Tibial nerve (tissue), 3 donors: ENCODE measurements at regions not wholly inside any gene's neighbourhood (a gene's known extent, or its start where the extent isn't known, plus 50 kb on each side); places are given as distances from the start of the nearest gene placed in this dataset.

Experiments used
- POLR2A ChIP-seq, 2 donors: fragments of 450-650 bp; IDR thresholded peaks; one replicate each; pipeline ENCODE4 v1.6.1; 2017; ENCODE audit warnings: antibody characterized with exemption in 2 of 2, mild to moderate bottlenecking in 2 of 2, moderate library complexity in 2 of 2
- TF ChIP-seq, protein P1 (sequence below), 5 experiments: fragments of 200-600 bp in 3 of 5; fragments of 450-650 bp in 2 of 5; sonication (generic) in 3 of 5; IDR thresholded peaks; one replicate each; pipeline ENCODE4 v1.5.1; 2016 to 2019; ENCODE audit warnings: antibody characterized with exemption in 5 of 5, mild to moderate bottlenecking in 3 of 5, moderate library complexity in 2 of 5

GRCh38 chr7:10245406-10245805, 728.3 kb upstream of the PHF14 start:
- TF ChIP-seq, protein P1, sequence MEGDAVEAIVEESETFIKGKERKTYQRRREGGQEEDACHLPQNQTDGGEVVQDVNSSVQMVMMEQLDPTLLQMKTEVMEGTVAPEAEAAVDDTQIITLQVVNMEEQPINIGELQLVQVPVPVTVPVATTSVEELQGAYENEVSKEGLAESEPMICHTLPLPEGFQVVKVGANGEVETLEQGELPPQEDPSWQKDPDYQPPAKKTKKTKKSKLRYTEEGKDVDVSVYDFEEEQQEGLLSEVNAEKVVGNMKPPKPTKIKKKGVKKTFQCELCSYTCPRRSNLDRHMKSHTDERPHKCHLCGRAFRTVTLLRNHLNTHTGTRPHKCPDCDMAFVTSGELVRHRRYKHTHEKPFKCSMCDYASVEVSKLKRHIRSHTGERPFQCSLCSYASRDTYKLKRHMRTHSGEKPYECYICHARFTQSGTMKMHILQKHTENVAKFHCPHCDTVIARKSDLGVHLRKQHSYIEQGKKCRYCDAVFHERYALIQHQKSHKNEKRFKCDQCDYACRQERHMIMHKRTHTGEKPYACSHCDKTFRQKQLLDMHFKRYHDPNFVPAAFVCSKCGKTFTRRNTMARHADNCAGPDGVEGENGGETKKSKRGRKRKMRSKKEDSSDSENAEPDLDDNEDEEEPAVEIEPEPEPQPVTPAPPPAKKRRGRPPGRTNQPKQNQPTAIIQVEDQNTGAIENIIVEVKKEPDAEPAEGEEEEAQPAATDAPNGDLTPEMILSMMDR (IDR thresholded peaks at IDR 0.05) = no peak
- no peak for TF ChIP-seq POLR2A (IDR thresholded peaks at IDR 0.05)
